OCI-LY1 (cell line): ENCODE measurements at regions not wholly inside any gene's neighbourhood (a gene's known extent, or its start where the extent isn't known, plus 50 kb on each side); places are given as distances from the start of the nearest gene placed in this dataset.

ENCODE experiments used
- CTCF ChIP-seq: fragments of 200-600 bp; sonication (generic), shearing (Covaris generic); IDR thresholded peaks from 2 replicates; pipeline ENCODE4 v1.5.1; 2017; ENCODE audit warnings: mild to moderate bottlenecking, antibody characterized with exemption, low read length, moderate library complexity, mixed read lengths
- EZH2 ChIP-seq: fragments of 200-600 bp; sonication (generic), shearing (Covaris generic); IDR thresholded peaks from 2 replicates; pipeline ENCODE4 v1.8.0; 2017; ENCODE audit warnings: borderline replicate concordance, mixed run types, mild to moderate bottlenecking, antibody characterized with exemption, low read length, moderate library complexity, mixed read lengths

DNA sequence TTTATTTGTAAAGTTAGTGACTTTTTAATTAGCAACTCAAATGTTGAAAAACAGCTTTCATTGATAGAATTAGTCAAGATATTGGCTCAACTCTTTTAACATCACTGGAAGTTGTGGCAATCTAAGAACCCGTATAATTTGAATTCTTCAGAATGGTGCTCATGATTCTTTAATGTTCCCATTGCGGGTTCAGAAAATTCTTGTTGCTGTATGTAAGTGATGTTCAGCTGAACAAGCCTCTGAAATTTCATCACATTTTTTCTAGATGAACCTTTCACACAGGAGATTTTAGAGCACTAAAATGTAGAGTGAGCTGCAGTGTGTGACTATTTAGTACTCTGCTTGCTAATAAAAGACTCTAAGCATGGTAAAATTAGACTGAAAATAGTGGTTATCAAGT lies 1317.7 kb downstream of the FSTL5 start:
- no peak for TF ChIP-seq EZH2
- no peak for TF ChIP-seq CTCF
